IMR-90 (cell line): ENCODE measurements at regions not wholly inside any gene's neighbourhood (a gene's known extent, or its start where the extent isn't known, plus 50 kb on each side); places are given as distances from the start of the nearest gene placed in this dataset.

Experiments used
- ATAC-seq: fragments of 200-7000 bp; cut with Tn5 transposase; 2 replicates; pipeline ENCODE4 v1.9.1; 2020; ENCODE audit warnings: low read depth, mild to moderate bottlenecking, moderate library complexity
- BruUV-seq: library from RNA; stranded (reverse); fragments of 400-500 nt; replicated peaks from 2 replicates; lab custom pipeline; 2021; lab: Mats Ljungman, UMichigan
- CTCF ChIA-PET: fragments of 300-600 bp; formaldehyde crosslinking; extraction: SDS; loops from one replicate; lab custom pipeline; 2021; ENCODE audit warnings: antibody characterized with exemption; lab: Yijun Ruan, JAX
- POLR2A ChIA-PET: fragments of 300-600 bp; sonication (Branson Sonifier 250); formaldehyde crosslinking; loops from one replicate; lab custom pipeline; 2022; ENCODE audit warnings: antibody characterized with exemption; ENCODE audit not compliant: unreplicated experiment; lab: Charles Lee
- DNase-seq: peaks from one replicate; pipeline ENCODE4 v3.0.0; 2013
- H2AFZ ChIP-seq: replicated peaks from 2 replicates; pipeline ENCODE3; 2013; ENCODE audit warnings: low read length, mild to moderate bottlenecking; ENCODE audit not compliant: poor library complexity
- H2AK5ac ChIP-seq: 2 replicates; pipeline ENCODE4 v1.6.1; 2013; ENCODE audit warnings: low read depth, low read length, inconsistent platforms
- H2AK9ac ChIP-seq: replicated peaks from 2 replicates; pipeline ENCODE3; 2013; ENCODE audit warnings: mild to moderate bottlenecking, low read depth, low read length, moderate library complexity; ENCODE audit not compliant: poor library complexity
- H2BK120ac ChIP-seq: 2 replicates; pipeline ENCODE4 v1.6.1; 2013; ENCODE audit warnings: low read depth, low read length, inconsistent platforms
- H2BK15ac ChIP-seq: 3 replicates; pipeline ENCODE4 v1.6.1; 2013; ENCODE audit warnings: low read depth, low read length, inconsistent platforms
- H2BK20ac ChIP-seq: 2 replicates; pipeline ENCODE4 v1.6.1; 2013; ENCODE audit warnings: low read depth, mild to moderate bottlenecking, inconsistent platforms, low read length, moderate library complexity
- H2BK5ac ChIP-seq: 2 replicates; pipeline ENCODE4 v1.6.1; 2013; ENCODE audit warnings: mild to moderate bottlenecking, low read depth, low read length, inconsistent platforms; ENCODE audit not compliant: poor library complexity, severe bottlenecking
- H3K14ac ChIP-seq: replicated peaks from 2 replicates; pipeline ENCODE4 v1.6.1; 2013; ENCODE audit warnings: low read depth, low read length, inconsistent platforms
- H3K18ac ChIP-seq: 2 replicates; pipeline ENCODE4 v1.6.1; 2013; ENCODE audit warnings: low read depth, low read length, control low read depth
- H3K23ac ChIP-seq: 2 replicates; pipeline ENCODE4 v1.6.1; 2013; ENCODE audit warnings: low read depth, low read length, inconsistent platforms
- H3K27ac ChIP-seq: 2 replicates; pipeline ENCODE4 v1.5.1; 2013; ENCODE audit warnings: mild to moderate bottlenecking, control low read depth, low read length; ENCODE audit not compliant: insufficient read depth
- H3K27me3 ChIP-seq: 2 replicates; pipeline ENCODE4 v1.6.1; 2013; ENCODE audit warnings: low read length; ENCODE audit not compliant: control insufficient read depth, insufficient read depth
- H3K36me3 ChIP-seq: 2 replicates; pipeline ENCODE4 v1.6.1; 2013; ENCODE audit warnings: low read length, mixed read lengths; ENCODE audit not compliant: control insufficient read depth, insufficient read depth
- H3K4ac ChIP-seq: 2 replicates; pipeline ENCODE4 v1.6.1; 2013; ENCODE audit warnings: low read depth, low read length, inconsistent platforms
- H3K4me1 ChIP-seq: 2 replicates; pipeline ENCODE4 v1.6.1; 2013; ENCODE audit warnings: low read length, mixed read lengths; ENCODE audit not compliant: control insufficient read depth, insufficient read depth
- H3K4me2 ChIP-seq: 2 replicates; pipeline ENCODE4 v1.6.1; 2013; ENCODE audit warnings: low read depth, mild to moderate bottlenecking, control low read depth, low read length, moderate library complexity
- H3K4me3 ChIP-seq: 2 replicates; pipeline ENCODE4 v1.5.1; 2013; ENCODE audit warnings: low read depth, mild to moderate bottlenecking, control low read depth, low read length, moderate library complexity; ENCODE audit not compliant: insufficient read depth
- H3K56ac ChIP-seq: 2 replicates; pipeline ENCODE4 v1.6.1; 2013; ENCODE audit warnings: low read length, inconsistent platforms; ENCODE audit not compliant: insufficient read depth; ENCODE audit errors: extremely low read depth
- H3K79me1 ChIP-seq, 2 experiments: 2 replicates each; pipeline ENCODE4 v1.6.1; 2013; ENCODE audit warnings: low read length in 2 of 2, inconsistent platforms in 1 of 2, low read depth in 1 of 2
- H3K9ac ChIP-seq: 2 replicates; pipeline ENCODE4 v1.6.1; 2013; ENCODE audit warnings: low read depth, low read length, control low read depth
- H3K9me1 ChIP-seq: 2 replicates; pipeline ENCODE4 v1.6.1; 2013; ENCODE audit warnings: low read length, inconsistent platforms; ENCODE audit not compliant: insufficient read depth
- H3K9me3 ChIP-seq: 2 replicates; pipeline ENCODE4 v1.6.1; 2013; ENCODE audit warnings: low read length; ENCODE audit not compliant: control insufficient read depth, insufficient read depth
- H4K20me1 ChIP-seq: 2 replicates; pipeline ENCODE4 v1.6.1; 2013; ENCODE audit warnings: low read length, inconsistent platforms; ENCODE audit not compliant: insufficient read depth
- H4K5ac ChIP-seq: 2 replicates; pipeline ENCODE4 v1.6.1; 2013; ENCODE audit warnings: mild to moderate bottlenecking, low read depth, low read length, control low read depth
- H4K8ac ChIP-seq, 2 experiments: 2 replicates each; pipeline ENCODE4 v1.6.1; 2013; ENCODE audit warnings: low read depth in 2 of 2, low read length in 2 of 2, control low read depth in 1 of 2, inconsistent platforms in 1 of 2
- H4K91ac ChIP-seq: 2 replicates; pipeline ENCODE4 v1.6.1; 2013; ENCODE audit warnings: low read depth, low read length, inconsistent platforms; ENCODE audit not compliant: insufficient read depth
- BHLHE40 ChIP-seq: fragments of 150-350 bp; IDR thresholded peaks from 2 replicates; pipeline ENCODE4 v1.6.1; 2016; ENCODE audit warnings: mild to moderate bottlenecking, low read depth, low read length
- CEBPB ChIP-seq: IDR thresholded peaks from 2 replicates; pipeline ENCODE4 v1.6.1; 2012; ENCODE audit warnings: low read depth, low read length, improper control_type of control experiment
- CHD1 ChIP-seq: IDR thresholded peaks from 2 replicates; pipeline ENCODE4 v1.6.1; 2012; ENCODE audit warnings: low read depth, low read length, improper control_type of control experiment
- FOS ChIP-seq: fragments of 150-350 bp; IDR thresholded peaks from 2 replicates; pipeline ENCODE4 v1.6.1; 2016; ENCODE audit warnings: low read depth, low read length
- MAZ ChIP-seq: IDR thresholded peaks from 2 replicates; pipeline ENCODE4 v1.6.1; 2012; ENCODE audit warnings: low read depth, mild to moderate bottlenecking, low read length, improper control_type of control experiment, moderate library complexity, borderline replicate concordance
- MXI1 ChIP-seq: IDR thresholded peaks from 2 replicates; pipeline ENCODE4 v1.6.1; 2012; ENCODE audit warnings: low read depth, mild to moderate bottlenecking, low read length, moderate library complexity, borderline replicate concordance
- NFE2L2 ChIP-seq: fragments of 150-350 bp; IDR thresholded peaks from 2 replicates; pipeline ENCODE4 v1.6.1; 2016; ENCODE audit warnings: low read depth, mild to moderate bottlenecking, low read length
- POLR2A ChIP-seq: IDR thresholded peaks from 2 replicates; pipeline ENCODE4 v1.6.1; 2012; ENCODE audit warnings: mild to moderate bottlenecking, low read depth, low read length
- RCOR1 ChIP-seq: IDR thresholded peaks from 2 replicates; pipeline ENCODE4 v1.6.1; 2012; ENCODE audit warnings: mild to moderate bottlenecking, low read length, improper control_type of control experiment; ENCODE audit not compliant: insufficient replicate concordance
- SMC3 ChIP-seq: fragments of 150-350 bp; IDR thresholded peaks from 2 replicates; pipeline ENCODE4 v1.6.1; 2016; ENCODE audit warnings: low read depth, mild to moderate bottlenecking, antibody characterized with exemption, low read length, moderate library complexity
- dilution Hi-C: fragments of 300-500 bp; cut with HindIII; formaldehyde crosslinking; loops from one replicate; pipeline ENCODE4 v1.14.3; 2018; ENCODE audit warnings: low sequenced_read_pairs; ENCODE audit not compliant: unreplicated experiment
- in situ Hi-C: fragments of 300-500 bp; cut with MboI; formaldehyde crosslinking; loops from 3 replicates; pipeline ENCODE4 v1.14.3; 2019; ENCODE audit warnings: low sequenced_read_pairs, inconsistent platforms, mixed read lengths
- intact Hi-C: fragments of 100-400 bp; cut with micrococcal nuclease; formaldehyde crosslinking; loops from 2 replicates; pipeline ENCODE4 v1.10.0; 2022
- TF ChIP-seq, protein P1 (sequence below): fragments of 150-350 bp; IDR thresholded peaks from 2 replicates; pipeline ENCODE4 v1.6.1; 2017; ENCODE audit warnings: mild to moderate bottlenecking, antibody characterized with exemption, low read length, low read depth
- TF ChIP-seq, protein P2 (sequence below): conservative IDR thresholded peaks from 2 replicates; pipeline ENCODE4 v1.5.1; 2012; ENCODE audit warnings: mild to moderate bottlenecking, low read depth, low read length, improper control_type of control experiment

DNA sequence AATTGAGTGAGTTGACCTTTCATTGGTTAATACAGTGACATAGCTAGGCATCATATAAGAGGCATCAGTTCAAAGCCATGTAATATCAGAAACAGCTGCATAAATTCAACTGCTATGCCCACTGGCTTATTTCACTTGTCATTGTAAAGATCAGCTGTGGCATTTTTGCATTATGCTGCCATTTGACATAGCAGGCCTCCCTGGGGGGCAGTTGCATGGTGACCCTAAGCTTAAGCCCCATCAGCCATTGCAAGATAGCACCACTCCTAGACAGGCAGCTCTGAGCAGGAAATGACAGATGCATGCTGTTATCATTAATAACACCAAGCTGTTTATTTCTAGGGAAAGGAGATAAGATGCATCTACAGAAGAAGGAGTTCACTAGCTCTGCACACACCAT, 233.4 kb upstream of the CNTNAP5 start:
- H3K4me2 ChIP-seq = no peak overlapping the region
- H3K9me1 ChIP-seq = no peaks in the 10 kb centered on the region
- ATAC-seq (no peak), DNase-seq (no peak)
- no peak overlapping the region for H3K56ac ChIP-seq
- CTCF ChIA-PET = no interaction called here
- intact Hi-C loops (no loop called here), in situ Hi-C loops (no loop called here), dilution Hi-C loops (no loop called here)
- no peak overlapping the region for H3K4me3 ChIP-seq
- no peak overlapping the region for H2BK20ac ChIP-seq
- POLR2A ChIA-PET = no interaction called here
- H4K8ac ChIP-seq = no peak overlapping the region
- H3K36me3 ChIP-seq = no peaks in the 10 kb centered on the region
- no peak overlapping the region for H2AK9ac ChIP-seq
- H3K9ac ChIP-seq = no peak overlapping the region
- H2AK5ac ChIP-seq = no peak overlapping the region
- no peaks in the 10 kb centered on the region for H3K79me1 ChIP-seq
- no peak overlapping the region for H3K23ac ChIP-seq
- no peak overlapping the region for H3K18ac ChIP-seq
- H4K20me1 ChIP-seq = no peaks in the 10 kb centered on the region
- no TSS peak for BruUV-seq
- no peak overlapping the region for H2BK120ac ChIP-seq
- H2BK15ac ChIP-seq = no peak overlapping the region
- no peak overlapping the region for H3K14ac ChIP-seq
- H3K9me3 ChIP-seq = peaks cover 4% of the 10 kb centered on the region; the same call in 1 of the 2 replicates
- H3K27me3 ChIP-seq = no peaks in the 10 kb centered on the region
- TF ChIP-seq MXI1 (no peak), FOS (no peak), MAZ (no peak), SMC3 (no peak), RCOR1 (no peak), CEBPB (no peak), POLR2A (no peak), CHD1 (no peak), NFE2L2 (no peak), BHLHE40 (no peak)
- TF ChIP-seq, protein P1, sequence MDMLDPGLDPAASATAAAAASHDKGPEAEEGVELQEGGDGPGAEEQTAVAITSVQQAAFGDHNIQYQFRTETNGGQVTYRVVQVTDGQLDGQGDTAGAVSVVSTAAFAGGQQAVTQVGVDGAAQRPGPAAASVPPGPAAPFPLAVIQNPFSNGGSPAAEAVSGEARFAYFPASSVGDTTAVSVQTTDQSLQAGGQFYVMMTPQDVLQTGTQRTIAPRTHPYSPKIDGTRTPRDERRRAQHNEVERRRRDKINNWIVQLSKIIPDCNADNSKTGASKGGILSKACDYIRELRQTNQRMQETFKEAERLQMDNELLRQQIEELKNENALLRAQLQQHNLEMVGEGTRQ = no peak
- TF ChIP-seq, protein P2, sequence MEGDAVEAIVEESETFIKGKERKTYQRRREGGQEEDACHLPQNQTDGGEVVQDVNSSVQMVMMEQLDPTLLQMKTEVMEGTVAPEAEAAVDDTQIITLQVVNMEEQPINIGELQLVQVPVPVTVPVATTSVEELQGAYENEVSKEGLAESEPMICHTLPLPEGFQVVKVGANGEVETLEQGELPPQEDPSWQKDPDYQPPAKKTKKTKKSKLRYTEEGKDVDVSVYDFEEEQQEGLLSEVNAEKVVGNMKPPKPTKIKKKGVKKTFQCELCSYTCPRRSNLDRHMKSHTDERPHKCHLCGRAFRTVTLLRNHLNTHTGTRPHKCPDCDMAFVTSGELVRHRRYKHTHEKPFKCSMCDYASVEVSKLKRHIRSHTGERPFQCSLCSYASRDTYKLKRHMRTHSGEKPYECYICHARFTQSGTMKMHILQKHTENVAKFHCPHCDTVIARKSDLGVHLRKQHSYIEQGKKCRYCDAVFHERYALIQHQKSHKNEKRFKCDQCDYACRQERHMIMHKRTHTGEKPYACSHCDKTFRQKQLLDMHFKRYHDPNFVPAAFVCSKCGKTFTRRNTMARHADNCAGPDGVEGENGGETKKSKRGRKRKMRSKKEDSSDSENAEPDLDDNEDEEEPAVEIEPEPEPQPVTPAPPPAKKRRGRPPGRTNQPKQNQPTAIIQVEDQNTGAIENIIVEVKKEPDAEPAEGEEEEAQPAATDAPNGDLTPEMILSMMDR = no peak
- H3K4me1 ChIP-seq = no peaks in the 10 kb centered on the region
- H4K5ac ChIP-seq = no peak overlapping the region
- no peak overlapping the region for H2BK5ac ChIP-seq
- H3K4ac ChIP-seq = no peak overlapping the region
- no peak overlapping the region for H2AFZ ChIP-seq
- no peak overlapping the region for H3K27ac ChIP-seq
- no peak overlapping the region for H4K91ac ChIP-seq
